Choroid plexus epithelial cell (primary cell): ENCODE measurements at regions not wholly inside any gene's neighbourhood (a gene's known extent, or its start where the extent isn't known, plus 50 kb on each side); places are given as distances from the start of the nearest gene placed in this dataset.
"Not testable (repeated sequence)": the region's sequence is repeated elsewhere in the genome, so short reads cannot be mapped to it uniquely, and the experiment has no call there.

Experiments used
- DNase-seq: peaks from one replicate; pipeline ENCODE4 v3.0.0-alpha.2; 2010; ENCODE audit warnings: low read depth
- H3K4me3 ChIP-seq: 2 replicates; pipeline ENCODE4 v1.5.1; 2011; ENCODE audit warnings: low read depth, mild to moderate bottlenecking, control low read depth, low read length, moderate library complexity
- TF ChIP-seq, protein P1 (sequence below): conservative IDR thresholded peaks from 2 replicates; pipeline ENCODE4 v1.5.1; 2011; ENCODE audit warnings: low read depth, mild to moderate bottlenecking, control low read depth, inconsistent platforms, low read length, moderate library complexity

DNA sequence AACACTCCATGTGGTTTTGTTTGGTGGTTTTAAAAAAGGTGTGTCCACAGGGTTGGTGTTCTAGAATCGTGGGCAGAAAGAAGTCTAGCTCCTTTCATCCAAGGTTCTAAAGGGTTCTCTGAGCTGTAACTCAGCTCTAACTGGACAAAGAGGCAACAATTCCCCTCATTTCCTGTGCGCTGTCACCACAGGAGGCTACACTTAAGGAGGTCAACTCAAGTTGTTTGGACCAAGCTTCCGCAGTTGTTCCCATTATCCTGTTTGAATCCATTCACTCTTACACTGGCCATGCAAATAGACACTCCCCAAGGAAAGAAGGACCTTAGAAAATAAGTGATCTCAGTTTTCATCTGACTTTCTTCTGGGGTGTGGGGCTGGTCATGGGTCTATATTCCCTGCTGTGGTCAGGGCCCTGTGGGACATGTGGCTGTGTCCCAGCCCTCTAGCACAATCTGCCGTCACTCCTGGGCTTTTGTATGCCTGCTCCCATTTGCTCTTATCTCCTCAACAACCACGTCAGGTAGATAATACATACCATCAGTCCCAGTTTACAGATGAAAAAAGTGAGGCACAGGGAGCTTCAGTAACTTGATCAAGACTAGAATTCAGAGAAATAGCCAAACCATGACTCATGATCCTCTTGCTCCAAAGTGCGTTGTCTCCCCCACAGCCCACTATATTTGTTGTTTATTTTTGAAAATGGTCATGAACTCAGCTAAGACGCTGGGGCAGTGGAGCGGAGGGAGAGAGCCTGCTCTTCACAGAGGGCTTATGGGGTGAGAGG lies 103.6 kb downstream of the RHOU start:
- H3K4me3 ChIP-seq: no peak overlapping the region
- peak; percentile 85 for DNase-seq
- TF ChIP-seq, protein P1, sequence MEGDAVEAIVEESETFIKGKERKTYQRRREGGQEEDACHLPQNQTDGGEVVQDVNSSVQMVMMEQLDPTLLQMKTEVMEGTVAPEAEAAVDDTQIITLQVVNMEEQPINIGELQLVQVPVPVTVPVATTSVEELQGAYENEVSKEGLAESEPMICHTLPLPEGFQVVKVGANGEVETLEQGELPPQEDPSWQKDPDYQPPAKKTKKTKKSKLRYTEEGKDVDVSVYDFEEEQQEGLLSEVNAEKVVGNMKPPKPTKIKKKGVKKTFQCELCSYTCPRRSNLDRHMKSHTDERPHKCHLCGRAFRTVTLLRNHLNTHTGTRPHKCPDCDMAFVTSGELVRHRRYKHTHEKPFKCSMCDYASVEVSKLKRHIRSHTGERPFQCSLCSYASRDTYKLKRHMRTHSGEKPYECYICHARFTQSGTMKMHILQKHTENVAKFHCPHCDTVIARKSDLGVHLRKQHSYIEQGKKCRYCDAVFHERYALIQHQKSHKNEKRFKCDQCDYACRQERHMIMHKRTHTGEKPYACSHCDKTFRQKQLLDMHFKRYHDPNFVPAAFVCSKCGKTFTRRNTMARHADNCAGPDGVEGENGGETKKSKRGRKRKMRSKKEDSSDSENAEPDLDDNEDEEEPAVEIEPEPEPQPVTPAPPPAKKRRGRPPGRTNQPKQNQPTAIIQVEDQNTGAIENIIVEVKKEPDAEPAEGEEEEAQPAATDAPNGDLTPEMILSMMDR: no peak

DNA sequence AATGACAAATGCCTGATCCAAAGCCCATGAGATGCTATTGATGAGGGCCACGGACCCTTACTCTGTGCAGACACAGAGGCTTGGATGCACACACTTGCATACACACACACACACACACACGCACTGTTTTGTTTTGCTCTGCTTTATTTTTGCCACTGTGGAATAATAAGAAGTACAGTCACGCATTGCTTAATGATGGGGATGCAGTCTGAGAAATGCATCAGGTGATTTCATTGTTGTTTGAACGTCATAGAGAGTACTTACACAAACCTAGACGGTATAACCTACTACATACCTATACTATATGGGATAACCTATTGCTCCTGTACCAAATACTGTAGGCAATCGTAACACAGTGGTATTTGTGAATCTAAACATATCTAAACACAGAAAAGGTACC lies 104.4 kb downstream of the RHOU start:
- no peak overlapping the region for H3K4me3 ChIP-seq
- DNase-seq: peak; percentile 52
- TF ChIP-seq, protein P1: no peak

DNA sequence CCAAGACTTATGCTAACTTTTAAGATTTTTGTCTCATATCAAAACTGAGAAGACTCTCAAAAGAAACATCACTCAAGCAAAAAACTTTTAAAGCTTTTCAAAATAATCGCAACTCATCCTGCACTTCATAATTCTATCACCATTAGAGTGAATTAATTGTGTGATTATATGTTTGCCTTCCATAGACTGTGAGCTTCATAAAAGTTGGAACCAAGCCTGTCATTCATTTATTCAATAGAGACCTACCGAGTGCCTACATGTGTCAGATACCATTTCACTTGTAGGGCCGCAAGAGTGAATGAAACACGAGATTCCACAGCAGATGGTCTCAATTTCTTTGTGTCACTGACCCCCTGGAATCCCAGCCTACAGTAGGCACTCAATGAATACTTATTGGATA lies 106.4 kb downstream of the RHOU start:
- no peak for DNase-seq
- H3K4me3 ChIP-seq: no peak overlapping the region
- TF ChIP-seq, protein P1: no peak

DNA sequence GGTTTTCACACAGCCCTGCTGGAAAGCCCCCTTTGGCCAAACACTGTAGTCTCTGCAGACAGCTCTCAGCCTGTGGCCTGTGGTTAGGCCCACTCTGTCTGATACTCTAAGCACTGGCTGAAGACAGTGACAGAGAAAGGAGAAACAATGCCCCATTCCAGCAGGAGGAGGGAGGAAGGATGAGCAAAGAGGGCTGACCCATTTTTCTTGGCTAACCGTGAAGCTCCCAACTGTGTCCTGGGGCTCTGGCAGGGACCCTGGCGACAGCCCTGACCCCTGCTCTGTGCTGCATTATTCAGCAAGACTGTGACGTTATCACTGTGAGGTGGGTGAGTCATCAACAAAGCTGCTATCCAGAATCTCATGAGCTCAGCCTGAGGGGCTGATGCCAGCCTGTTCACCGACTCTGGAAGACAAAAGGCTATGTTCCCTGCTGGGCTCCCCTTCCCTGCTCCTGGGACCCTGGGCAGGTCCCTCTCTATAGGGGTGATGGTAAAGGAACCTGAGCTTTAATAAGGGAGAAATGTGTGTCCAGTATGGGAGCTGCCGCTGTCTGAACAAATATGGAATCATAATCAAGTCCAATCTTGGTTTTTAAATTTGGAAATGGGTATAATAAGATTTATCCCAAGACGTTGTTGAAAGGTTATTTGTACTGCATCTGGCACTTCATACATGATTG lies 107.0 kb downstream of the RHOU start:
- TF ChIP-seq, protein P1: no peak
- no peak overlapping the region for H3K4me3 ChIP-seq
- peak; percentile 88 for DNase-seq

DNA sequence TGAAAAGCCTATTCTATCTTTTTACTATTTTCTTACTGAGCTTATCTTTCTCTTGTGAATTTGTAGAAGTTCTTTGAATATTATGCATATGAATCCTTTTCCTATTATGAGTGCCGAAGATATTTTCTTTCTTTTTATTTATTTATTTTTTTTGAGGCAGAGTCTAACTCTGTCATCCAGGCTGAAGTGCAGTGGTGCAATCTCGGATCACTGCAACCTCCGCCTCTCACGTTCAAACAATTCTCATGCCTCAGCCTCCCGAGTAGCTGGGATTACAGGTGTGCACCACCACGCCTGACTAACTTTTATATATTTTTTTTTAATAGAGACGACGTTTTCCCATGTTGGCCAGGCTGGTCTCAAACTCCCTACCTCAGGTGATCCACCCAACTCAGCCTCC lies 109.8 kb downstream of the RHOU start:
- H3K4me3 ChIP-seq: no peak overlapping the region
- TF ChIP-seq, protein P1: no peak
- DNase-seq: no peak

DNA sequence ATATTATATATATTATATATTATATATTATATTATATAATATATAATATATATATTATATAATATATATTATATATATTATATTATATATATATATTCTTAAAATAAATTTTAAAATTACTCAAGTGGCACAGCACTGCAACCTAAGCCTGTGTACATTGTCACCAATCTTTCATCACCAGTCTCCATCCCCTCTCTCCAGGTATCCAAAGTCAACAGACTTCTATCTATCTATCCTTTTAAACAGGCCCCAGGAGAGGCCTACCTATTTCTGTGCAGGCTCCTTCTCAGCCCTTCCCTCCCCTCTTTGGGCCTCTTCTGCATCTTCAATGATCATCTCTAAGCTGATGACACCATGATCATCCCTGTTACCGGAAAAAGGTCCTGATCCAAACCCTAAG lies 111.7 kb downstream of the RHOU start:
- DNase-seq: no peak
- TF ChIP-seq, protein P1: no peak

DNA sequence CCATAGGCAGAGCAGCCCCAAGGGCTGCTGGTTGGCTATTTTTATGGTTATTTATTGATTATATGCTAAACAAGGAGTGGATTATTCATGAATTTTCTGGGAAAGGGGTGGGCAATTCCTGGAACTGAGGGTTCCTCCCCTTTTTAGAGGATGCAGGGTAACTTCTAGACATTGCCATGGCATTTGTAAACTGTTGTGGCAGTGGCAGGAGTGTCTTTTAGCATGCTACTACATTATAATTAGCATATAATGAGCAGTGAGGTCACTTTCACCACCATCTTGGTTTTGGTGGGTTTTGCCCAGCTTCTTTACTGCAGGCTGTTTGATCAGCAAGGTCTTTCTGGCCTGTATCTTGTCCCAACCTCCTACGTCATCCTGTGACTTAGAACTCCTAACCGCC lies 112.2 kb downstream of the RHOU start:
- not testable (repeated sequence) for H3K4me3 ChIP-seq

More for the DNA sequence above, 111.7 kb downstream of the RHOU start:
- no peak overlapping the region for H3K4me3 ChIP-seq

More for the DNA sequence above, 112.2 kb downstream of the RHOU start:
- DNase-seq: not testable (repeated sequence)
